HL-60 (cell line): ENCODE measurements at regions not wholly inside any gene's neighbourhood (a gene's known extent, or its start where the extent isn't known, plus 50 kb on each side); places are given as distances from the start of the nearest gene placed in this dataset.

ENCODE experiments used
- POLR2AphosphoS5 ChIP-seq: IDR thresholded peaks from 2 replicates; pipeline ENCODE4 v1.6.1; 2012; ENCODE audit warnings: low read depth
- TF ChIP-seq, protein P1 (sequence below): IDR thresholded peaks from one replicate; pipeline ENCODE4 v1.5.1; 2011; ENCODE audit warnings: low read length, control low read depth, inconsistent platforms; ENCODE audit not compliant: insufficient read depth

DNA sequence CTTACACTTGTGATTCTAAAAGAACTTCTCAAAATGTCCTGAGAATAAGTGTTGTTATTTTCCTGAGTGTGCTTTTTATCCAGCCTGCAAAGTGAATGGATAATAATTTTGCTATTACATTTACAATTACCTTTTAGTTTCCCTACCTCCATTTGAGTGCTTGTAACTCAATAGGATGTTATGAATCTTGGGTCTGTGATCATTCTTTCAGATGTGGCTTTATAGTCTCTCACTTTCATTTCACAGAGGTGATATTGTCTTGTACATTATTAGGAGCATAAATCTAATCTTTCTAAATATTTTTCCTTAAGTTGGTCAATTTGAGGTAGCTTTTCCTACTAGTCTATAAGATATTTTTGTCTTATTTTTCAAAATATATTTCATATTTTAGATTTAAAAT, 386.3 kb upstream of the EPHA6 start:
- TF ChIP-seq, protein P1, sequence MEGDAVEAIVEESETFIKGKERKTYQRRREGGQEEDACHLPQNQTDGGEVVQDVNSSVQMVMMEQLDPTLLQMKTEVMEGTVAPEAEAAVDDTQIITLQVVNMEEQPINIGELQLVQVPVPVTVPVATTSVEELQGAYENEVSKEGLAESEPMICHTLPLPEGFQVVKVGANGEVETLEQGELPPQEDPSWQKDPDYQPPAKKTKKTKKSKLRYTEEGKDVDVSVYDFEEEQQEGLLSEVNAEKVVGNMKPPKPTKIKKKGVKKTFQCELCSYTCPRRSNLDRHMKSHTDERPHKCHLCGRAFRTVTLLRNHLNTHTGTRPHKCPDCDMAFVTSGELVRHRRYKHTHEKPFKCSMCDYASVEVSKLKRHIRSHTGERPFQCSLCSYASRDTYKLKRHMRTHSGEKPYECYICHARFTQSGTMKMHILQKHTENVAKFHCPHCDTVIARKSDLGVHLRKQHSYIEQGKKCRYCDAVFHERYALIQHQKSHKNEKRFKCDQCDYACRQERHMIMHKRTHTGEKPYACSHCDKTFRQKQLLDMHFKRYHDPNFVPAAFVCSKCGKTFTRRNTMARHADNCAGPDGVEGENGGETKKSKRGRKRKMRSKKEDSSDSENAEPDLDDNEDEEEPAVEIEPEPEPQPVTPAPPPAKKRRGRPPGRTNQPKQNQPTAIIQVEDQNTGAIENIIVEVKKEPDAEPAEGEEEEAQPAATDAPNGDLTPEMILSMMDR = no peak
- no peak for TF ChIP-seq POLR2AphosphoS5
